ENCODE measurements at regions not wholly inside any gene's neighbourhood (a gene's known extent, or its start where the extent isn't known, plus 50 kb on each side); places are given as distances from the start of the nearest gene placed in this dataset.

DNA sequence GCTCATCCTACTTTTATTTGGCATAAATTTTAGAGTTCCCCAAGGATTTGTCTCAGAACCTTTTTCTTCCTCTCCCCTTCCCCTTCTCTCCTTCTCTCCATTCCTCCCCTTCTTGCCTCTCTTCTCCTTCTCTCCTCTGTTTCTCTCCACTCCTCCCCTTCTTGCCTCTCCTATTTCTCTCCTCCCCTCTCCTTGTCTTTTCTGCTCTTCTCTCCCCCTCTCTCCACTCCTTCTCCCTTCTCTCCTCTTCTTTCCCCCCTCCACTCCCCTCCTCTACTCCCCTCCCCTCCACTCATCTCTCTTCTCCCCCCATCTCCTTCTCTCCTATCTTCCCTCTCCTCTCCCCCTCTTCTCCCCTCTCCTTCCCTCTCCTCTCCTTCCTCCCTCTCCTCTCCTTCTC is 142.7 kb downstream of the CCDC71L start:
- TF ChIP-seq, protein P1, sequence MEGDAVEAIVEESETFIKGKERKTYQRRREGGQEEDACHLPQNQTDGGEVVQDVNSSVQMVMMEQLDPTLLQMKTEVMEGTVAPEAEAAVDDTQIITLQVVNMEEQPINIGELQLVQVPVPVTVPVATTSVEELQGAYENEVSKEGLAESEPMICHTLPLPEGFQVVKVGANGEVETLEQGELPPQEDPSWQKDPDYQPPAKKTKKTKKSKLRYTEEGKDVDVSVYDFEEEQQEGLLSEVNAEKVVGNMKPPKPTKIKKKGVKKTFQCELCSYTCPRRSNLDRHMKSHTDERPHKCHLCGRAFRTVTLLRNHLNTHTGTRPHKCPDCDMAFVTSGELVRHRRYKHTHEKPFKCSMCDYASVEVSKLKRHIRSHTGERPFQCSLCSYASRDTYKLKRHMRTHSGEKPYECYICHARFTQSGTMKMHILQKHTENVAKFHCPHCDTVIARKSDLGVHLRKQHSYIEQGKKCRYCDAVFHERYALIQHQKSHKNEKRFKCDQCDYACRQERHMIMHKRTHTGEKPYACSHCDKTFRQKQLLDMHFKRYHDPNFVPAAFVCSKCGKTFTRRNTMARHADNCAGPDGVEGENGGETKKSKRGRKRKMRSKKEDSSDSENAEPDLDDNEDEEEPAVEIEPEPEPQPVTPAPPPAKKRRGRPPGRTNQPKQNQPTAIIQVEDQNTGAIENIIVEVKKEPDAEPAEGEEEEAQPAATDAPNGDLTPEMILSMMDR (IDR thresholded peaks at IDR 0.05) = no peak
- TF ChIP-seq POLR2A (IDR thresholded peaks at IDR 0.05) (no peak), POLR2AphosphoS5 (IDR thresholded peaks at IDR 0.05) (no peak), EP300 (IDR thresholded peaks at IDR 0.05) (no peak)
- H3K4me3 ChIP-seq = no peak overlapping the region
- no peaks in the 10 kb centered on the region for H3K4me1 ChIP-seq
- intact Hi-C loops (cut with DNase I) = no loop called here
- H3K27me3 ChIP-seq = no peaks in the 10 kb centered on the region
- no peak for DNase-seq
- no peaks in the 10 kb centered on the region for H3K9me3 ChIP-seq
- H3K36me3 ChIP-seq = no peaks in the 10 kb centered on the region
- no peak overlapping the region for H3K27ac ChIP-seq

DNA sequence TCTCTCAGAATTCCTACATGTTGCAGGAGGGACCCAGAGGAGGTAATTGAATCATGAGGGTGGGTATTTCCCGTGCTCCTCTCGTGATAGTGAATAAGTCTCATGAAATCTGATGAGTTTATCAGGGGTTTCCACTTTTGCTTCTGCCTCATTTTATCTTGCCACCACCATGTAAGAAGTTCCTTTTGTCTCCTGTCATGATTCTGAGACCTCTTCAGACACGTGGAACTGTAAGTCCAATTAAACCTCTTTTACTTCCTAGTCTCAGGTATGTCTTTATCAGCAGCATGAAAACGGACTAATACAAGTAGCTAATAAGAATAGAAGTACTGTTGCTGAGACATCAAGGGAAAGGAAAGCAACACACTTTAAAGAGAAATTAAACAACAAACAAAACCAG is 143.4 kb downstream of the CCDC71L start:
- H3K4me1 ChIP-seq = no peaks in the 10 kb centered on the region

DNA sequence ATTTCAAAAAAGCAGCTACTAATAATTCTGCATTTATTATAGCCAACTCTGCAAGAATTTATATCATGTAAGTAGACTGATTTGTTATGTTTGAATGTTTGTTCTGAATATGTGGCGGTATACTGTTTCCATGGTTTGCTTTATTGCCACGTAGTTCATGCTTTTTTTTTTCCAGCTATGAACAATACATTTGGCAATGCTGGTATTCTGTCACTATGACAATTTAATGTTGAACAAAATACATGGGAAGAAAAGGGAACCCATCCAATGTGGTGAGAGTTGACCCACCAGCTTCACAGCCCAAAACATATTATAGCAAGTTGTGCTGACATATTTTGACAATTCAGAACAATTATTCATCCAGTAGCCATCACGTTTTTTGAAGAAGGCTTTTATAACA is 145.6 kb downstream of the CCDC71L start:
- Histone ChIP-seq H3K36me3 (no peaks in the 10 kb centered on the region), H3K4me1 (no peaks in the 10 kb centered on the region), H3K4me3 (no peak overlapping the region), H3K27me3 (no peaks in the 10 kb centered on the region), H3K27ac (no peak overlapping the region), H3K9me3 (no peaks in the 10 kb centered on the region)
- TF ChIP-seq EP300 (IDR thresholded peaks at IDR 0.05) (no peak), POLR2A (IDR thresholded peaks at IDR 0.05) (no peak), POLR2AphosphoS5 (IDR thresholded peaks at IDR 0.05) (no peak)
- TF ChIP-seq, protein P1 (IDR thresholded peaks at IDR 0.05) = no peak
- 58 to 81% methylated on average over 3 of the region's 3 CpGs for WGBS, 2 donors
- DNase-seq = no peak
- intact Hi-C loops (cut with DNase I) = no loop called here

More for the DNA sequence above, 143.4 kb downstream of the CCDC71L start:
- Histone ChIP-seq H3K36me3 (no peaks in the 10 kb centered on the region), H3K27ac (no peak overlapping the region), H3K4me3 (no peak overlapping the region), H3K9me3 (no peaks in the 10 kb centered on the region), H3K27me3 (no peaks in the 10 kb centered on the region)
- 77 to 85% methylated on average over 4 of the region's 4 CpGs for WGBS, 2 donors
- TF ChIP-seq, protein P1 (IDR thresholded peaks at IDR 0.05) = no peak
- TF ChIP-seq POLR2A (IDR thresholded peaks at IDR 0.05) (no peak), EP300 (IDR thresholded peaks at IDR 0.05) (no peak), POLR2AphosphoS5 (IDR thresholded peaks at IDR 0.05) (no peak)
- no peak for DNase-seq
- intact Hi-C loops (cut with DNase I) = no loop called here

DNA sequence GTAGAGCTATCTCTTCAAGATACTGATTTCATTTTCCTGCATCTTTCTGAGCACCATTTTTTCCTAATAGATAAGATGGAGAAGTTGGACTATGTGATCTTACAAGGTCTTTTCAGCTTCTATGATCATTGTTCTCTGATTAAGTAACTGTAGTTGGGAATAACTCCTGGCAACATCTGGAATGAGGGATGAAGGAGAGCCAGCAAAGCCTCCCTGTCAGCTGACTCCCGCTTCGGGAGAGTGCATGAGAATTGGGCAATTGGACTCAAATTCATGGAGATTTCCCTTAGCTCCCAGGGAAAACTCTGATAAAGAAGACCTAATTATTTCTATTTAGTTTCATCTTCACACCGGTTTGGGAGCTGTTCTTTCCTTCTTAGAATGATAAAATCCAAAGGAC is 146.1 kb downstream of the CCDC71L start:
- peak; percentile 73 for DNase-seq
- no peaks in the 10 kb centered on the region for H3K27me3 ChIP-seq
- no peaks in the 10 kb centered on the region for H3K4me1 ChIP-seq
- H3K9me3 ChIP-seq = no peaks in the 10 kb centered on the region
- intact Hi-C loops (cut with DNase I) = no loop called here
- 84 to 86% methylated on average over 3 of the region's 3 CpGs for WGBS, 2 donors
- no peaks in the 10 kb centered on the region for H3K36me3 ChIP-seq
- no peak overlapping the region for H3K4me3 ChIP-seq
- TF ChIP-seq EP300 (IDR thresholded peaks at IDR 0.05) (no peak), POLR2AphosphoS5 (IDR thresholded peaks at IDR 0.05) (no peak), POLR2A (IDR thresholded peaks at IDR 0.05) (no peak)
- H3K27ac ChIP-seq = no peak overlapping the region

DNA sequence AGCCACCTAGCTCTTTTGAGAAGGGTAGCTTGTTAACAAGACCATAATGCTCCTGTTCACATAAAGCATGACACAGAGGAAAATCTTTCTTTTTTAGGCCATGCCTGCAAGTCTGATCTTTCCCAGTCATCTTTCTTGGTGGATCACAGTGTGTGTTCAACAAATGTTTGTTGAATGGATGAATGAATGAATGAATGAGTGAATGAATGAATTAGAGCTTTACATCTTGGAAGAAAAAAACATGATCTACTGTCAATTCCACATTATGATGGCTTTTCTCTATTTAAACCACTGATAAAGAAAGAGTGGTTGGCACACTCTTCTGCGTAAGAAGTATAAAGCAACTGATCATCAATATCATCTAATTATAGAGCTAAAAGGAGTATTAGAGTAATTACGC is 148.7 kb downstream of the CCDC71L start:
- intact Hi-C loops (cut with DNase I) = no loop called here
- H3K27ac ChIP-seq = no peak overlapping the region
- TF ChIP-seq EP300 (IDR thresholded peaks at IDR 0.05) (no peak), POLR2A (IDR thresholded peaks at IDR 0.05) (no peak)
- 98 to 99% methylated on average over 2 of the region's 2 CpGs for WGBS, 2 donors
- no peaks in the 10 kb centered on the region for H3K9me3 ChIP-seq
- no peaks in the 10 kb centered on the region for H3K4me1 ChIP-seq
- no peaks in the 10 kb centered on the region for H3K36me3 ChIP-seq
- DNase-seq = no peak
- no peaks in the 10 kb centered on the region for H3K27me3 ChIP-seq
- H3K4me3 ChIP-seq = no peak overlapping the region

DNA sequence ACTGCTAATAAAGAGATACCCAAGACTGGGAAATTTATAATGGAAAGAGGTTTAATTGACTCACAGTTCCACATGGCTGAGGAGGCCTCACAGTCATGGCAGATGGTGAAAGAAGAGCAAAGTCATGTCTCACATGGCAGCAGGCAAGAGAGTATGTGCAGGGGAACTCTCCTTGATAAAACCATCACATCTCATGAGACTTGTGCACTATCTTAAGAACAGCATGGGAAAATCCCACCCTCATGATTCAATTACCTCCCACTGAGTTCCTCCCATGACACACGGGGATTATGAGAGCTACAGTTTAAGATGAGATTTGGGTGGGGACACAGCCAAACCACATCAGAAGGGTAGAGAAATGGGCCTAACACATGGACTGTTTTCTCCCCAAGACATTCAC is 156.3 kb downstream of the CCDC71L start:
- 66 to 74% methylated on average over 1 of the region's 1 CpG for WGBS, 2 donors
- H3K4me1 ChIP-seq = no peaks in the 10 kb centered on the region
- no peaks in the 10 kb centered on the region for H3K9me3 ChIP-seq
- no peaks in the 10 kb centered on the region for H3K27me3 ChIP-seq
- TF ChIP-seq, protein P1 (IDR thresholded peaks at IDR 0.05) = no peak
- TF ChIP-seq POLR2AphosphoS5 (IDR thresholded peaks at IDR 0.05) (no peak), EP300 (IDR thresholded peaks at IDR 0.05) (no peak), POLR2A (IDR thresholded peaks at IDR 0.05) (no peak)
- intact Hi-C loops (cut with DNase I) = no loop called here
- no peak for DNase-seq
- no peaks in the 10 kb centered on the region for H3K36me3 ChIP-seq
- no peak overlapping the region for H3K4me3 ChIP-seq
- H3K27ac ChIP-seq = no peak overlapping the region

All from sigmoid colon (tissue), 6 donors.